Lung microvascular endothelial cell (primary cell): ENCODE measurements at regions not wholly inside any gene's neighbourhood (a gene's known extent, or its start where the extent isn't known, plus 50 kb on each side); places are given as distances from the start of the nearest gene placed in this dataset.

ENCODE experiments used
- DNase-seq, 2 donors: peaks; one replicate each; pipeline versions ENCODE4 v3.0.0 to v3.0.0-alpha.2; 2010; ENCODE audit warnings: low read depth in 2 of 2

DNA sequence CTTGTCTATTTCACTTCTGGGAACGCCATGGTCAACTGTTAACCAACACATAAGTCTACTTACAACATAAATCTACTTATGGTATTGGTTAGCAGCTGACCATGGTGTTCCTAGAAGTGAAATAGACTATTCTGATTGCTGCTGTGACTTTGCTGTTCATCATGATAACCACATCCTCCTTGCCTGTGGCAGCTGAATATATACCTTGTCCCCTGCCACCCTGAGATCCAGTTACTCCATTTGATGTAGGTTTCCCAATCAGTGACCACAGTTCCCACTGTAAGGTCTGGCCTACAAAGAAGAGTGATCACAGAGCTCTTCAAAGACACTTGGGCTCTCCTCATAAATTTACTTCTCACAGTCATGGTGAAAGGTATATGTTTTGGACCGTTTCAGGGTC is 66.8 kb upstream of the ALDH1A3 start:
- no peak for DNase-seq

DNA sequence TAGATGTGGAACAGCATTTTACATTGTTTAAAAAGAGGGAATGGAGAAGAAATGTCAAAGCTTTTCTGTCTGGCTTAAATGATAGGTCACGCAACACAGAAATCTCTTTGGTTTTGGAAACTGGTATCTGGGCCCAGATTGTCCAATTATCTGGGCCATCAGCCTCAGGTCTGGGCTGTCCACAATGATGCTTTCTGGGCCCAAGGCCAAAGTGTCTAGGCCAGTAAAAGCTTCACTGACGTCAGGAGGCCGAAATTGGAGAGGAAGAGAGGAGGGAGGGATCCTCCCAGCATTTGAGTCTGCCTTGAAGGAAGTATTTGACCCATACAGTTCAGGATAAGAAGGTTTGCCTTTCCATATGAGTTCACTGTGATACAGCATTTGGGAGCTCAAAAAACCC is 60.7 kb upstream of the ALDH1A3 start:
- peak in 1 of 2 donors; percentile 52 for DNase-seq

GRCh38 chr15:100820528-100820927 is 59.1 kb upstream of the ALDH1A3 start:
- no peak for DNase-seq

- no peak for DNase-seq
Observed at GRCh38 chr15:100821327-100821726, 58.3 kb upstream of the ALDH1A3 start.

GRCh38 chr15:100824211-100824610 is 55.4 kb upstream of the ALDH1A3 start:
- peak; percentile 49 to 80 for DNase-seq

- no peak for DNase-seq
Observed at GRCh38 chr15:100829457-100829856, 50.2 kb upstream of the ALDH1A3 start.
